HCT116 (cell line): ENCODE measurements at regions not wholly inside any gene's neighbourhood (a gene's known extent, or its start where the extent isn't known, plus 50 kb on each side); places are given as distances from the start of the nearest gene placed in this dataset.

ENCODE experiments used
- ATAC-seq: fragments of 200-7000 bp; cut with Tn5 transposase; 2 replicates; pipeline ENCODE4 v1.9.1; 2020; ENCODE audit warnings: mild to moderate bottlenecking, moderate library complexity
- BruUV-seq: library from RNA; stranded (reverse); fragments of 400-500 nt; replicated peaks from 2 replicates; lab custom pipeline; 2021; lab: Mats Ljungman, UMichigan
- CTCF ChIA-PET: fragments of 300-600 bp; sonication (Branson Sonifier 250); formaldehyde crosslinking; loops from one replicate; lab custom pipeline; 2021; ENCODE audit warnings: antibody characterized with exemption; lab: Charles Lee
- POLR2A ChIA-PET: fragments of 300-600, 350-600 bp; sonication (Branson Sonifier 250); formaldehyde crosslinking; loops from one replicate; lab custom pipeline; 2021; ENCODE audit warnings: antibody characterized with exemption; lab: Charles Lee
- RAD21 ChIA-PET, 2 experiments: fragments of 300-600 bp; sonication (Branson Sonifier 250); formaldehyde crosslinking; loops; one replicate each; lab custom pipeline; 2023; ENCODE audit warnings: low total read pairs in 2 of 2; ENCODE audit not compliant: uncharacterized antibody in 2 of 2, unreplicated experiment in 2 of 2, low non-redundant PET in 1 of 2; lab: Charles Lee
- DNase-seq: peaks from one replicate; pipeline ENCODE4 v3.0.0-alpha.2; 2010; ENCODE audit warnings: low read depth, low spot score
- H2AFZ ChIP-seq: fragments of 200-600 bp; shearing (Covaris generic), sonication (generic); 2 replicates; pipeline ENCODE4 v1.6.1; 2017; ENCODE audit warnings: low read depth, mixed run types, mixed read lengths, antibody characterized with exemption, low read length; ENCODE audit not compliant: poor library complexity, severe bottlenecking
- H3K27ac ChIP-seq: 2 replicates; pipeline ENCODE4 v1.5.1; 2012; ENCODE audit warnings: low read depth, low read length
- H3K27me3 ChIP-seq: fragments of 200-600 bp; sonication (generic); 2 replicates; pipeline ENCODE4 v1.6.1; 2016; ENCODE audit warnings: mixed run types, low read length, mixed read lengths; ENCODE audit not compliant: insufficient read depth
- H3K36me3 ChIP-seq, 2 experiments: fragments of 200-500 bp in 1 of 2; fragments of 200-600 bp in 1 of 2; sonication (Bioruptor generic) in 1 of 2; sonication (generic) in 1 of 2; 2 replicates each; pipeline versions ENCODE4 v1.5.1 to v1.6.1; 2014 to 2016; ENCODE audit warnings: low read length in 2 of 2, inconsistent platforms in 1 of 2, mixed read lengths in 1 of 2, mixed run types in 1 of 2; ENCODE audit not compliant: insufficient read depth in 2 of 2, control insufficient read depth in 1 of 2
- H3K4me1 ChIP-seq, 2 experiments: fragments of 200-600 bp in 1 of 2; sonication (generic) in 1 of 2; 2 replicates each; pipeline versions ENCODE4 v1.5.1 to v1.6.1; 2012 to 2017; ENCODE audit warnings: low read length in 2 of 2, inconsistent platforms in 1 of 2, mild to moderate bottlenecking in 1 of 2, mixed read lengths in 1 of 2, mixed run types in 1 of 2, moderate library complexity in 1 of 2; ENCODE audit not compliant: insufficient read depth in 2 of 2, control insufficient read depth in 1 of 2
- H3K4me2 ChIP-seq: fragments of 200-600 bp; sonication (generic); 2 replicates; pipeline ENCODE4 v1.6.1; 2017; ENCODE audit warnings: mixed run types, low read length, mixed read lengths
- H3K4me3 ChIP-seq, 2 experiments: fragments of 200-600 bp in 1 of 2; sonication (generic) in 1 of 2; replicated peaks in 1 of 2; 2 replicates each; pipeline ENCODE4 v1.5.1; 2011 to 2016; ENCODE audit warnings: low read length in 2 of 2, control low read depth in 1 of 2, low read depth in 1 of 2, mild to moderate bottlenecking in 1 of 2, mixed read lengths in 1 of 2, mixed run types in 1 of 2
- H3K79me2 ChIP-seq: fragments of 200-600 bp; sonication (generic); 2 replicates; pipeline ENCODE4 v1.6.1; 2017; ENCODE audit warnings: mild to moderate bottlenecking, mixed run types, low read length, moderate library complexity, mixed read lengths; ENCODE audit not compliant: insufficient read depth
- H3K9ac ChIP-seq: fragments of 200-600 bp; sonication (generic); 2 replicates; pipeline ENCODE4 v1.6.1; 2016; ENCODE audit warnings: low read length, mixed read lengths
- H3K9me2 ChIP-seq: fragments of 200-600 bp; sonication (generic), shearing (Covaris generic); 2 replicates; pipeline ENCODE4 v1.6.1; 2017; ENCODE audit warnings: mixed run types, mild to moderate bottlenecking, moderate library complexity; ENCODE audit not compliant: insufficient read depth
- H3K9me3 ChIP-seq, 2 experiments: fragments of 200-500 bp in 1 of 2; fragments of 200-600 bp in 1 of 2; sonication (Bioruptor generic) in 1 of 2; sonication (generic) in 1 of 2; 2 replicates each; pipeline ENCODE4 v1.6.1; 2014 to 2017; ENCODE audit warnings: low read length in 2 of 2, mixed read lengths in 2 of 2, inconsistent platforms in 1 of 2, low read depth in 1 of 2, mild to moderate bottlenecking in 1 of 2, mixed run types in 1 of 2, moderate library complexity in 1 of 2; ENCODE audit not compliant: control insufficient read depth in 1 of 2, insufficient read depth in 1 of 2
- H4K20me1 ChIP-seq: fragments of 200-600 bp; sonication (generic), shearing (Covaris generic); 2 replicates; pipeline ENCODE4 v1.6.1; 2017; ENCODE audit warnings: mixed run types, mild to moderate bottlenecking, moderate library complexity; ENCODE audit not compliant: insufficient read depth
- CEBPB ChIP-seq: IDR thresholded peaks from 2 replicates; pipeline ENCODE4 v1.6.1; 2012; ENCODE audit warnings: low read depth
- ELF1 ChIP-seq: IDR thresholded peaks from 2 replicates; pipeline ENCODE4 v1.6.1; 2012; ENCODE audit warnings: low read depth, borderline replicate concordance
- FOSL1 ChIP-seq: IDR thresholded peaks from 2 replicates; pipeline ENCODE4 v1.6.1; 2012; ENCODE audit warnings: low read depth
- JUND ChIP-seq: IDR thresholded peaks from 2 replicates; pipeline ENCODE4 v1.6.1; 2012
- POLR2A ChIP-seq: IDR thresholded peaks from 2 replicates; pipeline ENCODE4 v1.7.0; 2011; ENCODE audit warnings: borderline replicate concordance; ENCODE audit not compliant: insufficient read depth, insufficient read length; ENCODE audit errors: extremely low read depth
- POLR2AphosphoS5 ChIP-seq: IDR thresholded peaks from 2 replicates; pipeline ENCODE4 v1.6.1; 2011; ENCODE audit warnings: mild to moderate bottlenecking, low read depth, low read length, moderate library complexity
- REST ChIP-seq: IDR thresholded peaks from 2 replicates; pipeline ENCODE4 v1.6.1; 2012; ENCODE audit warnings: low read depth
- SIN3A ChIP-seq: IDR thresholded peaks from 2 replicates; pipeline ENCODE4 v1.6.1; 2012; ENCODE audit warnings: low read depth
- SRF ChIP-seq: IDR thresholded peaks from 2 replicates; pipeline ENCODE4 v1.6.1; 2012; ENCODE audit warnings: low read depth
- YY1 ChIP-seq: IDR thresholded peaks from 2 replicates; pipeline ENCODE4 v1.6.1; 2011; ENCODE audit warnings: low read length, low read depth, moderate library complexity, mild to moderate bottlenecking; ENCODE audit not compliant: insufficient replicate concordance; ENCODE audit errors: extremely low read depth
- ZNF274 ChIP-seq: fragments of 200-500 bp; sonication (Bioruptor generic); IDR thresholded peaks from 2 replicates; pipeline ENCODE4 v1.6.1; 2014; ENCODE audit warnings: mild to moderate bottlenecking, low read depth, low read length, inconsistent platforms
- intact Hi-C: fragments of 100-400 bp; cut with micrococcal nuclease; formaldehyde crosslinking; loops from 2 replicates; pipeline ENCODE4 v1.10.0; 2022

- ChIA-PET CTCF (no interaction called here), POLR2A (interaction anchor here (1.2 kb wide), 1 partner anchor 114 kb away, joined by 3 read pairs; no protein-coding TSS in a partner anchor), RAD21 (no interaction called here)
- Histone ChIP-seq H3K9ac (no peak overlapping the region), H3K9me3 (no peaks in the 10 kb centered on the region), H3K4me2 (no peak overlapping the region), H2AFZ (no peak overlapping the region), H4K20me1 (no peaks in the 10 kb centered on the region), H3K4me1 (peaks cover 0 to 5% of the 10 kb centered on the region in 2 experiments; a peak in 1 of 4 replicates), H3K4me3 (no peak overlapping the region), H3K27ac (no peak overlapping the region), H3K79me2 (no peaks in the 10 kb centered on the region), H3K36me3 (no peaks in the 10 kb centered on the region), H3K27me3 (no peaks in the 10 kb centered on the region), H3K9me2 (no peaks in the 10 kb centered on the region)
- BruUV-seq = no TSS peak
- ATAC-seq = no peak
- no peak for TF ChIP-seq YY1
- TF ChIP-seq ZNF274 = no peak
- no peak for TF ChIP-seq CEBPB
- no peak for TF ChIP-seq SIN3A
- no peak for TF ChIP-seq JUND
- no peak for TF ChIP-seq FOSL1
- intact Hi-C loops = no loop called here
- DNase-seq = no peak
Measured at GRCh38 chr13:44322928-44323327, 50.7 kb upstream of the SERP2 start.

- H3K9me3 ChIP-seq = no peaks in the 10 kb centered on the region
- no peak overlapping the region for H3K4me3 ChIP-seq
- intact Hi-C loops = no loop called here
- TF ChIP-seq REST (no peak), SRF (no peak), POLR2AphosphoS5 (no peak), SIN3A (no peak), ELF1 (no peak), POLR2A (no peak)
- POLR2A ChIA-PET = interaction anchor here (1.2 kb wide), 1 partner anchor 113 kb away, joined by 3 read pairs; no protein-coding TSS in a partner anchor
- DNase-seq (no peak), ATAC-seq (no peak)
- no peaks in the 10 kb centered on the region for H3K4me1 ChIP-seq
- BruUV-seq = no TSS peak
- no peak overlapping the region for H3K27ac ChIP-seq
- no peaks in the 10 kb centered on the region for H3K27me3 ChIP-seq
- CTCF ChIA-PET = no interaction called here
- no peak overlapping the region for H2AFZ ChIP-seq
- no peak overlapping the region for H3K4me2 ChIP-seq
- RAD21 ChIA-PET = no interaction called here
- H3K79me2 ChIP-seq = no peaks in the 10 kb centered on the region
- H3K9ac ChIP-seq = no peak overlapping the region
- H4K20me1 ChIP-seq = no peaks in the 10 kb centered on the region
- H3K9me2 ChIP-seq = no peaks in the 10 kb centered on the region
- H3K36me3 ChIP-seq = no peaks in the 10 kb centered on the region
Measured at GRCh38 chr13:44323754-44324153, 49.9 kb upstream of the SERP2 start.
